Muscle layer of colon (tissue), 2 donors: ENCODE measurements at regions not wholly inside any gene's neighbourhood (a gene's known extent, or its start where the extent isn't known, plus 50 kb on each side); places are given as distances from the start of the nearest gene placed in this dataset.

Experiments
- H3K27ac ChIP-seq: one replicate; pipeline ENCODE4 v1.7.0; 2013; ENCODE audit warnings: low read depth, mild to moderate bottlenecking, low read length, moderate library complexity
- H3K27me3 ChIP-seq, 2 donors: one replicate each; pipeline ENCODE4 v1.7.0; 2013; ENCODE audit warnings: low read length in 2 of 2, mild to moderate bottlenecking in 2 of 2; ENCODE audit not compliant: insufficient read depth in 2 of 2, control insufficient read depth in 1 of 2
- H3K36me3 ChIP-seq: one replicate; pipeline ENCODE4 v1.7.0; 2013; ENCODE audit warnings: mild to moderate bottlenecking, low read length; ENCODE audit not compliant: insufficient read depth
- H3K4me1 ChIP-seq: one replicate; pipeline ENCODE4 v1.7.0; 2013; ENCODE audit warnings: mild to moderate bottlenecking, low read length; ENCODE audit not compliant: insufficient read depth
- H3K4me3 ChIP-seq, 2 donors: one replicate each; pipeline ENCODE4 v1.7.0; 2013; ENCODE audit warnings: low read length in 2 of 2, low read depth in 1 of 2, mild to moderate bottlenecking in 1 of 2, moderate library complexity in 1 of 2
- H3K9ac ChIP-seq: one replicate; pipeline ENCODE4 v1.7.0; 2013; ENCODE audit warnings: low read length
- H3K9me3 ChIP-seq: one replicate; pipeline ENCODE4 v1.7.0; 2013; ENCODE audit warnings: mild to moderate bottlenecking, low read length
- donor health status: abdominal sarcoma.
- donor health status: Adenocarcinoma of cecum.

DNA sequence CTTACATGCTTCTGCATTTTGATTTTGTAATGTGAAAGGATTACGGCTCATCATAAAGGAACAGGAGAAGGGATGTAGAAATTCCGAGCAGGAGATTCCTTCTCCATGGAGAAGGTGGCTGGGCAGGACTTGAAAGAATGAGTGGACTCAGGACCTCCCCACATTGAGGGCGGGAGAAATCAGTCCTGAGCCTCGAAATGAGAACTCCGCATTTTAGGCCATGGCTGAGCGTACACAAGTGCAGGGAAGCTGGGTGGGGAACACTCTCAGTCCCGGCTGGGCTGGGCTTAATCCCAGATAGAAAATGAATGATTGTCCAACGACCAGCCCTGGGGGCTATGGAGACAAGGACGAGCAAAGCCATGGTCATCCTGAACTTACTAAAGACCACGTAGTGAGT is 402.3 kb upstream of the POU3F1 start:
- no peaks in the 10 kb centered on the region for H3K9me3 ChIP-seq
- no peak overlapping the region for H3K27ac ChIP-seq
- no peaks in the 10 kb centered on the region for H3K27me3 ChIP-seq
- H3K4me1 ChIP-seq: no peaks in the 10 kb centered on the region
- no peaks in the 10 kb centered on the region for H3K36me3 ChIP-seq
- no peak overlapping the region for H3K9ac ChIP-seq
- H3K4me3 ChIP-seq: no peak overlapping the region

DNA sequence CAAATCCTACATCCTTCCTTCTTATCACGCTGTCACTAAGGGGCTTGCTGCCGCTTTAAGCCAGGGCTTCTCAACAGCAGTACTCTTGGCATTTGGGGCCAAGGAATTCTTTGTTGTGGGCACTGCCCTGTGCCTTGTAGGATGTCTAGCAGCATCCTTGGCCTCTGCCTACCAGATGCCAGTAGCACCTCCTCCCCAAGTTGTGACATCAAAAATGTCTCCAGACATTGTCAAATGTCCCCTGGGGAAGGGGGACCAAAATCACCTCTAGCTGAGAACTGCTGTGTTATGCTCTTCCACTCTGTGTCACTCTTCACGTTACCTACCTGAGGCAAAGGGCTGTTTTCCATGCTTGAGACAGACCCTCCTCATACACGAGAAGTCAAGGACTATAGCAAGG is 400.3 kb upstream of the POU3F1 start:
- H3K4me1 ChIP-seq: no peaks in the 10 kb centered on the region
- H3K9ac ChIP-seq: no peak overlapping the region
- no peak overlapping the region for H3K27ac ChIP-seq
- H3K27me3 ChIP-seq: no peaks in the 10 kb centered on the region
- no peak overlapping the region for H3K4me3 ChIP-seq
- H3K9me3 ChIP-seq: no peaks in the 10 kb centered on the region
- H3K36me3 ChIP-seq: no peaks in the 10 kb centered on the region

- H3K27me3 ChIP-seq: no peaks in the 10 kb centered on the region
Measured at GRCh38 chr1:38444770-38445442, 398.3 kb upstream of the POU3F1 start.

GRCh38 chr1:38444311-38444710 is 397.7 kb upstream of the POU3F1 start:
- Histone ChIP-seq H3K9me3 (peaks cover 4% of the 10 kb centered on the region), H3K4me3 (no peak overlapping the region)

More at GRCh38 chr1:38444770-38445442, 398.3 kb upstream of the POU3F1 start:
- Histone ChIP-seq H3K27ac (no peak overlapping the region), H3K4me1 (no peaks in the 10 kb centered on the region), H3K36me3 (no peaks in the 10 kb centered on the region), H3K9ac (no peak overlapping the region), H3K4me3 (no peak overlapping the region), H3K9me3 (peaks cover 4% of the 10 kb centered on the region)

GRCh38 chr1:38440402-38440801 is 393.8 kb upstream of the POU3F1 start:
- Histone ChIP-seq H3K4me3 (no peak overlapping the region), H3K36me3 (no peaks in the 10 kb centered on the region), H3K9me3 (peaks cover 4% of the 10 kb centered on the region), H3K27me3 (no peaks in the 10 kb centered on the region), H3K4me1 (no peaks in the 10 kb centered on the region), H3K27ac (no peak overlapping the region), H3K9ac (no peak overlapping the region)

More at GRCh38 chr1:38444311-38444710, 397.7 kb upstream of the POU3F1 start:
- Histone ChIP-seq H3K27ac (no peak overlapping the region), H3K4me1 (no peaks in the 10 kb centered on the region), H3K36me3 (no peaks in the 10 kb centered on the region), H3K9ac (no peak overlapping the region), H3K27me3 (no peaks in the 10 kb centered on the region)

GRCh38 chr1:38436749-38437148 is 390.2 kb upstream of the POU3F1 start:
- Histone ChIP-seq H3K9me3 (peaks cover 4% of the 10 kb centered on the region), H3K27ac (no peak overlapping the region), H3K4me3 (no peak overlapping the region), H3K36me3 (no peaks in the 10 kb centered on the region), H3K9ac (no peak overlapping the region), H3K27me3 (no peaks in the 10 kb centered on the region), H3K4me1 (no peaks in the 10 kb centered on the region)

DNA sequence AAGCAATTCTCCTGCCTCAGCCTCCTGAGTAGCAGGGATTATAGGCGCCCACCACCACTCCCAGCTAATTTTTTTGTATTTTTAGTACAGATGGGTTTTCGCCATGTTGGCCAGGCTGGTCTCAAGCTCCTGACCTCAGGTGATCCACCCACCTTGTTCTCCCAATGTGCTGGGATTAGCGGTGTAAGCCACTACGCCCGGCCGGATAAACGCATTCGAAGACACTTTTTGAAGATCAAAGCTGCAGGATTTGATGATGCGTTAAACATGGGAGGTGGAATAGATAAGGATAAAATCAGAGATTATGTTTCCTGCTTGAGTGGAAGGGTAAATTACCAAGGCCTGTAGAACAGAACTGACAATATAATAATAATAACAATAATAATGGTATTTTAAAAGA is 389.4 kb upstream of the POU3F1 start:
- H3K36me3 ChIP-seq: no peaks in the 10 kb centered on the region
- no peaks in the 10 kb centered on the region for H3K4me1 ChIP-seq
- H3K4me3 ChIP-seq: no peak overlapping the region
- no peaks in the 10 kb centered on the region for H3K27me3 ChIP-seq
- no peak overlapping the region for H3K27ac ChIP-seq
- no peak overlapping the region for H3K9ac ChIP-seq
- peaks cover under 1% of the 10 kb centered on the region for H3K9me3 ChIP-seq

DNA sequence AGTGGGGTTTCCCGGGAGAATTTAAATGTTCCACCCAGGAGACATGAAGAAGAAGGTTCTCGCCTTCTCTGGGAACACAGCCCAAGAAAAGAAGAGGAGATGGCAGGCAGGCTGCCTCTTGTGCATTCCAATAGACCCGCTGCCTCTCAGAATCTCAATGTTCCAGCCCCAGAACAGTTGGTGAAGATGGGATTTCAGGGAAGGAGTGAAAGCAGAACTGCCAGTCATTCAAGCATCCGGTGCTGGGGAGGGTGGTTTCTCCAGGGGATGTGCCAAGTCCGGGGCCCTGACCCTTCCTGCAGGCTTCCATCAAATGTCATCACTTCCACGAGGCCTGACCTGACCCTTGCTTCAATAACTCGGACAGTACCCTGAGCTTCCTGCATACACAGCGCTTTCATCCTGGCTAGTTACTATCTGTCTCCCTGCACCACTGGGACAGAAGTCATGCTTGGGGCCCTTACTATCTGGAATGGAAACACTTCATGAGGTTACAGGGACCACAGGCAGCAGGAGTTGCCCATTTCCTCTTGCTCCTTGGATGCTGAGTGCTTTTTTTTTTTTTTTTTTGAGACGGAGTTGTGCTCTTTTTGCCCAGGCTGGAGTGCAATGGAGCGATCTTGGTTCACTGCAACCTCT is 386.6 kb upstream of the POU3F1 start:
- H3K9me3 ChIP-seq: no peaks in the 10 kb centered on the region
- H3K4me3 ChIP-seq: no peak overlapping the region
- H3K36me3 ChIP-seq: no peaks in the 10 kb centered on the region
- no peaks in the 10 kb centered on the region for H3K4me1 ChIP-seq
- no peak overlapping the region for H3K9ac ChIP-seq
- no peaks in the 10 kb centered on the region for H3K27me3 ChIP-seq
- H3K27ac ChIP-seq: no peak overlapping the region

GRCh38 chr1:38431535-38432376 is 385.2 kb upstream of the POU3F1 start:
- no peaks in the 10 kb centered on the region for H3K4me1 ChIP-seq
- no peaks in the 10 kb centered on the region for H3K36me3 ChIP-seq
- H3K9ac ChIP-seq: no peak overlapping the region
- H3K4me3 ChIP-seq: no peak overlapping the region
- H3K27me3 ChIP-seq: no peaks in the 10 kb centered on the region
- no peak overlapping the region for H3K27ac ChIP-seq
- no peaks in the 10 kb centered on the region for H3K9me3 ChIP-seq

GRCh38 chr1:38430949-38431348 is 384.4 kb upstream of the POU3F1 start:
- no peaks in the 10 kb centered on the region for H3K27me3 ChIP-seq
- no peaks in the 10 kb centered on the region for H3K4me1 ChIP-seq
- no peak overlapping the region for H3K9ac ChIP-seq
- H3K4me3 ChIP-seq: no peak overlapping the region
- H3K27ac ChIP-seq: no peak overlapping the region
- no peaks in the 10 kb centered on the region for H3K36me3 ChIP-seq
- H3K9me3 ChIP-seq: no peaks in the 10 kb centered on the region

GRCh38 chr1:38424677-38425076 is 378.1 kb upstream of the POU3F1 start:
- no peaks in the 10 kb centered on the region for H3K9me3 ChIP-seq
- H3K9ac ChIP-seq: no peak overlapping the region
- H3K4me1 ChIP-seq: no peaks in the 10 kb centered on the region
- no peaks in the 10 kb centered on the region for H3K36me3 ChIP-seq
- H3K27me3 ChIP-seq: no peaks in the 10 kb centered on the region
- no peak overlapping the region for H3K4me3 ChIP-seq
- no peak overlapping the region for H3K27ac ChIP-seq
